ENCODE measurements at regions not wholly inside any gene's neighbourhood (a gene's known extent, or its start where the extent isn't known, plus 50 kb on each side); places are given as distances from the start of the nearest gene placed in this dataset.

DNA sequence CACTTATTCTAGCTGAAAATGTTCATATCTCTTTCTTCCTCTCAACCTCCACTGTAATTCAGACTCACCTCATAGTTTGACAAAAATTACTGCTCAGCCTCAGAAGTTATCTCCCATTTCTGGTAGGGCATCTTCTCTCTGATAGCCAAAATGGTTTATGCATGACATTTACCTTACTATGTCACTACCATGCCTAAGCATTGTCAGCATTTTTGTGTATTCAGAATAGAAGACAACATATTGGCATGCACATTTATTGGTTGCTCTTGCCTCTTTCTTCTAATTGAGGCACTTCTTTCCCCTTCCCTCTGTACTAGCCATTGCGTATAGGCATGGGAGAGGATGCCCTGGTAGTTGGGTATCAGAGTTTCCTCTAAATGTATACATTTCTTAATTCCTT, 406.1 kb upstream of the DCC start:
- DNase-seq (ENCODE audit: low read depth in 2 of 2), result no peak

- no peak for DNase-seq (ENCODE audit: low read depth in 2 of 2)
Observed at GRCh38 chr18:51936115-51936514, 403.9 kb upstream of the DCC start.

- DNase-seq (ENCODE audit: low read depth in 2 of 2), result no peak
Observed at GRCh38 chr18:51941999-51942398, 398.0 kb upstream of the DCC start.

DNA sequence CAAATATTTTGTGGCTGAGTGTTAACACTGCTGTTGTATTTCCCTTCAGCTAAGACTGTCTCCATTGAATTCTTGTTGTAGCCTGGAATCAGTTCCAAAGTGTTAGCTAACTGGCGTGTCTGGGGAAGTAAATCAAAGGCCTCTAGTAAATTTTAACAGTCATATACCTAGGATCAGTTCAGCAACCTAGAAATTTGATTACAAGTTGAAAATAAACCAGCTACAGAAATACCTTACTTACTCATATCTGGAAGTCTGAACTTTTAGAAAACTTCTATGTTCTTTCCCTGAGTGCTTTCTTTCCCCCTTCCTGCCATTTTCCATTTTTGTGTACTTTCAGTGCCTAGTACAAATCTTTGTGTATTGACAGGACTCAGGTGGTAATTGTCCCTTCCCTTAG, 396.7 kb upstream of the DCC start:
- no peak for DNase-seq (ENCODE audit: low read depth in 2 of 2)

DNA sequence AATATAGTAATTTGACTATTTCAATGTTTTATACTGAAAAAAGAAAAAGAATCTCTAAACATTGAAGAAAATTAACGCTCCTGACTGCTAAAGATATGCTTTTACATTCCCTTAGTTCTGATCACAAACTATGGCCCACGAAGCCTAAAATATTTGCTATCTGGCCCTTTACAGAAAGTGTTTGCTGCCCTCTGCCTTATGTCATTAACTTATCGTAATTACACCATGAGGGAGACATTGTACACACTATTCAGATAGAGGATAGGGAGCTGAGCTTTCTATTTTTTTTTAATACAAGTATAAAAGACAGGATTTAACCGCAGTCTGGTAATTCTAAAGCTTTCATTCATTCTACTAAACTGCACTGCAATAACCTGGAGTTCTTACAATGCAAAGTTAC, 393.1 kb upstream of the DCC start:
- DNase-seq (ENCODE audit: low read depth in 2 of 2), result no peak

DNA sequence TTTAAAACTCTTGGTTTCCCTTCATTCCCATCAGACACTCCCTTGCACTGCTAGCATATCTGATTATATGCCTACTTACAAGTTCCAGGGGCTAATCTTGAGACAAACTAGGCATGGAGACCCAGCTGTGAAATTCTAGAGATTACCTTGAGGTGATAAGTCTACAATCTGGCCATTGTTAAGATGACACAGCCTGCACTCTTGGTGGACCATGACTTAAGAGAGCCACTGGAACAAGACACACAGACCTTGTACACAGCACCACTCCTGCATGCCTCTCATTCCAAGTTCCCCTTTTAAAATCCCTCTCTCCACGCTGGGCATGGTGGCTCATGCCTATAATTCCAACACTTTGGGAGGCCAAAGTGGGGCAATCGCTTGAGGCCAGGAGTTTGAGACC, 387.2 kb upstream of the DCC start:
- no peak for DNase-seq (ENCODE audit: low read depth in 2 of 2)

GRCh38 chr18:51953521-51953920, 386.5 kb upstream of the DCC start:
- DNase-seq (ENCODE audit: low read depth in 2 of 2), result no peak

DNA sequence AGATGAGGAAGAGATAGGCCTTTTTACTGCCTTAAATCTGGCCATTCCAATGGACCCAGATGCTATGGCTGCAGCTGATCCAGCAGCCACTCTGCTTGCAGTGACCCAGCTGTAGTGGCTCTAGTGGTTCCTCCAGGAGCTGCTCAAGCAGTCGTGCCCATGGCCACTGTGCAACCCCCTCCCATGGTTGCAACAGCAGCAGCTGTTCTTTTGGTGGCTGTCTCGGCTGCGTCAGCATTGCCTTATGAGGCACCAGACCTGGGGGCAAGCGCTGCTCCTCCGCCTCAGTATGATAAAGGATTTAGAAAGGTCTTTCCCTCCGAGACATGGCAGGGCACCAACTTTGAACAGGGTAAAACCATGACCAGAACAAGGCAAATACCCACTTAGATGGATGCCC, 384.9 kb upstream of the DCC start:
- DNase-seq (ENCODE audit: low read depth in 2 of 2), result no peak

DNA sequence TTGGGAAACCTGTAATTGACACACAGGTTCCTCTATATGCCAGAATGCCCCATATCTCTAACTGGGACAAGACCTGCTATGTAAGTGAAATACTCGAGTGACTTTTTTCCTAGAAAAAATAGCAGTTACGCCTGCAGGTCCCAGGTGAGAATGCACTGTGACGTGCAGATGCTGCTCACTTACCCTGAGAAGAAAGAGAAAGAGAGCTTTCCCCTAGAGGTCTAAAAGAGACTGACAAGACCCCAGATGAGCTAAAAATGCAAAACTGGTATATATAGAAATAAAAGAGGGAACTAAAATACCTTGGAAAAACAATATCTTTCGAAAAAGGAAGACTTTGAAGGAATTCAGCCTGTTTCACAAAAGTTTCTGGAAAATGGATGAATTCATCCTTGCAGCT, 383.0 kb upstream of the DCC start:
- DNase-seq (ENCODE audit: low read depth in 2 of 2), result no peak

- DNase-seq (ENCODE audit: low read depth in 2 of 2), result no peak
Observed at GRCh38 chr18:51980101-51980500, 359.9 kb upstream of the DCC start.

GRCh38 chr18:51988277-51988676, 351.7 kb upstream of the DCC start:
- DNase-seq (ENCODE audit: low read depth in 2 of 2), result no peak

DNA sequence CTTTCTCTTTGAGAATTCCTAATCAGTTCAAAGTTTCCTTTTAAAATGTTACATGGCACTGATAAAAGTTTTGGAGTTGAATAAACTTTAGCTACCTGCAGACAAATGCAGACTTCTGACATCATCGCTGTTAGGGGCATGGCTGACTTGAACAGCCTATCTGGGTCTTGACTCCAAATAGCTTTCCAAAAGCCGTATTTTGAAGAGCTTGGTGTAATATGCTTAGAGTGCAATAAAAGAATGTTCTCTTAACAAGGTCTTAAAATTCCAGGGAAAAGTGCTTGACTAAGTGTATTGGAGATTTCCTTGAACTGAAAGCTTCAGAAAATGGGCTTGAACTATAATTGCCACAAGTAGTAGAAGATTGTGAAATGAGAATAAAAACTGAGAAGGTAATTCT, 342.9 kb upstream of the DCC start:
- no peak for DNase-seq (ENCODE audit: low read depth in 2 of 2)

DNA sequence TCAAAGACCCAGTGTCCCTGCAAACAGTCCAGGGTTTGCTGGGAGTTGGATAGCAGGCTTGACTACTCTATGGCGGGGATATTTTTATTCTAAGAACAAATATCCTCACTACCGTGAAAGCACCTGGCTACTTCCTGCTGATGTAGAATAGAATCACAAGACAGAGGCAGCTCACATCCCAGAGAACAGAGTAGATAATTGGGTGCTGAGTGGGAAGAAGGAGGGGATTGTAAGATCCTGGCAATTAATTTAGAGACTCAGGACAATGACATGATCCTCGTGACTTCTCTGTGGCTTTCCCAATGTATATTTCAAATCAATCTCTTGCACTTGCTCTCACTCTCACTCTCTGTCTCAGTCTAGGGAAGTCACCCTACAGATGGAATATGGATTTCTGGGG, 341.9 kb upstream of the DCC start:
- DNase-seq (ENCODE audit: low read depth in 2 of 2), result no peak

DNA sequence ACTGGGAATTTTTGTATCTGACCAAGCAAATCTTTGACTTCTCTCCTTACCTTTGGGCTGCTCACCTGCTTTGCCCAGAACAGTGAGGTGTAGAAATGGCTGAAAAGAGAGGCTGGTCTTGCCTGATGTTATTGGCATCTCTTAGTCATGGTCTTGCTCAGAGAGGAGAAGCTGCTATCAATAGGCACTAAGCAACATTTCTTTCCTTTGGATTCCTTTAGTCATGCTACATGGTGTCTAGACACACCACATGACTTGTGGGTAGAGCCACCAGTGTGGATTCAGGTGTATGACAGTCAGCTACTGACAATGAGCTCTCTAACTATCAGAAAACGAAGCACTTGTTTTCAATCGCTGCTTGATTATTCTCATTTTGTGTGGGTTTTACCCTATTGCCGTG, 341.3 kb upstream of the DCC start:
- DNase-seq (ENCODE audit: low read depth in 2 of 2), result no peak

DNA sequence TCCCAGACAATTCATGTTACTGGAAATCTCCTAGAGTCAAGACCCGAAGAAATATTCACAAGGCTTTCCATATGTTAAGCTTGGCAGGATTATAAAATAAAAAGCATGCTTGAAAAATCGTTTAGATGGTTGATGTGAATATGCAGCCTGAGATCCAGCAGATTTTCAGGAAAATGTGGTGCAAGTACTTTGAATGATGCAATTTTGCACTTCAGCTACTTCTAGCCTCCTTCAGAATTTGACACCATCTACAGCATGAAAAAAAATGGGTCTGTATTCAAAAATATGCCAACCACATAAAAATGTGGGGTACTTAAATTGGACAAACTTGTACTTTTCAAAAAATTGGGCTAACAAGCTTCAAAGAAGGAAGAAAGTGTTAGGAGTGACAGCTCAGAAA, 340.6 kb upstream of the DCC start:
- no peak for DNase-seq (ENCODE audit: low read depth in 2 of 2)

GRCh38 chr18:52000435-52000834, 339.6 kb upstream of the DCC start:
- no peak for DNase-seq (ENCODE audit: low read depth in 2 of 2)

- no peak for DNase-seq (ENCODE audit: low read depth in 2 of 2)
Observed at GRCh38 chr18:52001106-52001505, 338.9 kb upstream of the DCC start.

DNA sequence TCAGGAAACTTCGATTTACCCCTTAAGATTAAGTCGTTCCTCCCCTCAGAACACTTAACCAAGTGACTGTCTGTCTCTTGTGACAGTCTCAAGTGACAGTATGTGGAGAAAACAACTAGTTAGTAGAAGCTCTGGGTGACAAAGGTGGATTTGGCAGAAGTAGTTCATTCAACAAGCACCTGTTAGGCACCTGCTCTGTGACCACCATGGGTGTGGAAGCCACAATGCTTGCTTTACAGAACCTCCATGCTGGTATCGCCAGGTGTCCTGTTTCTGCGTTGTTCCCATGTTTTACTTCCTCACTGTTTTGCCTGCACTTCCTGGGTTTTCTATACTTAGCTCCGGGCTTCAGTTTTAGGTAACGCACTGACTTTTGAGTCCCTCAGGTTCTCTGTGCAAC, 337.4 kb upstream of the DCC start:
- DNase-seq (ENCODE audit: low read depth in 2 of 2), result no peak

- no peak for DNase-seq (ENCODE audit: low read depth in 2 of 2)
Observed at GRCh38 chr18:52007105-52007504, 332.9 kb upstream of the DCC start.

- no peak for DNase-seq (ENCODE audit: low read depth in 2 of 2)
Observed at GRCh38 chr18:52008330-52008729, 331.7 kb upstream of the DCC start.

GRCh38 chr18:52008736-52009135, 331.3 kb upstream of the DCC start:
- no peak for DNase-seq (ENCODE audit: low read depth in 2 of 2)

DNA sequence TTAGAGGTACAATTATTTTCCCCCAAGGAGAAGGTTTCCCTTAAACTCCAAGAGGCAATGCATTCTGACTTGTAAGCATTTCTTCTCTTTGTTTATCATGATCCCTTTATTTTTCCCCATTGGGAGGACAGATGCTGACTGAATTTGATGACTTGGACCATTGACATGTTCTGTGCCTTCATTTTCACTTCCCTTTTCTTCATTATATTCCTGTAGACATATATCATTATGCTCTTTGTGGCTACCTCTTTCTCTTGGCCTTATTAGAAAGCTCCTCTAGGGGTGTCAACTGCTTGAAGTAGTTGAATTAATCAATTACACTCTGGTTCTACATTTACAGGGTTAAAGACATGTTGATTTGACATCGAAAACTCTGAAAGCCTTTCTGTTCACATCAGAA, 330.0 kb upstream of the DCC start:
- no peak for DNase-seq (ENCODE audit: low read depth in 2 of 2)

GRCh38 chr18:52045946-52046675, 293.9 kb upstream of the DCC start:
- no peak for DNase-seq (ENCODE audit: low read depth in 2 of 2)

DNA sequence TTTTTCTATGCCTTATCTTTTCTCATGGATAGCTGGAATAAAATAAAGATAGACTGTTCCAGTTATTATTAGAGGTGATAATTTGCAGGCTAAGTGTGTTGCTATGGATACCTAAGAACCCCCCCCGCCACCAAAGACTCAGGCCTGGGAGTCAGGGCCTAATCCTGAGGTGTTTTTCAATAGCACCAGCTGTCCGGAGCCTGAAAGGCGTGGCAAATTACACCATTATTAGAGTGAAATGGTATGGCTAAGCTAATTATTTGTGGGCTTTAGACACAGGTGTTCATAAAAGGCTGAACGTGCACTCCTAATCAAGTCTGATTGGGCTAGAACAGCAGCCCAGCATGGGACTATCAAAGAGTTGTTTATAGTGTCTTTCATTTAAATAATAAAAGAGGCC, 293.2 kb upstream of the DCC start:
- DNase-seq (ENCODE audit: low read depth in 2 of 2), result no peak

Data from stimulated activated CD8-positive, alpha-beta memory T cell treated with anti-CD3 and anti-CD28 coated beads, Interleukin-15, amount 100 ng/mL, for 48 hours (primary cell).